ENCODE measurements at regions not wholly inside any gene's neighbourhood (a gene's known extent, or its start where the extent isn't known, plus 50 kb on each side); places are given as distances from the start of the nearest gene placed in this dataset.
A peak's percentile ranks its signal among the peaks of the same experiment; 100 is the strongest.

GRCh38 chr10:44856696-44857095 lies 54.4 kb upstream of the TMEM72 start:
- H3K27me3 Mint-ChIP-seq (ENCODE audit: unreplicated experiment) = peaks cover 5% of the 10 kb centered on the region
- DNase-seq = no peak
- H3K4me1 Mint-ChIP-seq (ENCODE audit: low read depth, unreplicated experiment) = peaks cover 7% of the 10 kb centered on the region
- peaks cover 3% of the 10 kb centered on the region for H3K9me3 Mint-ChIP-seq (ENCODE audit: unreplicated experiment)
- H3K27ac Mint-ChIP-seq (ENCODE audit: unreplicated experiment) = no peak overlapping the region
- H3K36me3 Mint-ChIP-seq (ENCODE audit: unreplicated experiment) = peaks cover 7% of the 10 kb centered on the region
- no peak overlapping the region for H3K4me3 Mint-ChIP-seq (ENCODE audit: unreplicated experiment)
- TF ChIP-seq CTCF (IDR thresholded peaks at IDR 0.05; ENCODE audit: partially characterized antibody, unreplicated experiment) = no peak

GRCh38 chr10:44857363-44858016 lies 53.6 kb upstream of the TMEM72 start:
- Mint-ChIP-seq H3K4me1 (ENCODE audit: low read depth, unreplicated experiment) (peaks cover 11% of the 10 kb centered on the region), H3K4me3 (ENCODE audit: unreplicated experiment) (no peak overlapping the region), H3K9me3 (ENCODE audit: unreplicated experiment) (peaks cover 3% of the 10 kb centered on the region), H3K36me3 (ENCODE audit: unreplicated experiment) (peaks cover 7% of the 10 kb centered on the region), H3K27ac (ENCODE audit: unreplicated experiment) (no peak overlapping the region), H3K27me3 (ENCODE audit: unreplicated experiment) (peaks cover 5% of the 10 kb centered on the region)
- peak; percentile 96 for TF ChIP-seq CTCF (IDR thresholded peaks at IDR 0.05; ENCODE audit: partially characterized antibody, unreplicated experiment)
- peak; percentile 87 for DNase-seq

DNA sequence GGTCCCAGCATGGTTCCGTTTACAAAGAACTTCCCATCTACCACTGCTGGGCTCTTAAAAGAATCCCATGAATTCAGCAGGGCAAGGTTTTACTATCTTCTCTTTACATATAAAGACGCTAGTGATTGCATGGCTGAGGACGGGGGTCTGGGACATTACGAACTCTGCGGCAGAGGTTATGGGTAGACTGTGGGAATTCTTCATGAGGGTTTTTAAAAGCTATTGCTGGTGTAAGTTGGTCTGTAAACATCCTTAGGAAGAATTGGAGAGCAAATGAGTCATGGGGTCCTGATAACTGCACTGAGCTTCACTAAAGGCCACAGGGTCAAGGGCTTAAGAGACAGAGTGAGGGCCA lies 53.1 kb upstream of the TMEM72 start:
- Mint-ChIP-seq H3K27ac (ENCODE audit: unreplicated experiment) (no peak overlapping the region), H3K4me3 (ENCODE audit: unreplicated experiment) (no peak overlapping the region), H3K4me1 (ENCODE audit: low read depth, unreplicated experiment) (peaks cover 13% of the 10 kb centered on the region), H3K36me3 (ENCODE audit: unreplicated experiment) (peaks cover 7% of the 10 kb centered on the region), H3K9me3 (ENCODE audit: unreplicated experiment) (peaks cover 3% of the 10 kb centered on the region), H3K27me3 (ENCODE audit: unreplicated experiment) (peaks cover 5% of the 10 kb centered on the region)
- no peak for DNase-seq
- TF ChIP-seq CTCF (IDR thresholded peaks at IDR 0.05; ENCODE audit: partially characterized antibody, unreplicated experiment) = peak; percentile 53

GRCh38 chr10:44858988-44859387 lies 52.1 kb upstream of the TMEM72 start:
- no peak overlapping the region for H3K27ac Mint-ChIP-seq (ENCODE audit: unreplicated experiment)
- no peak for DNase-seq
- peaks cover 7% of the 10 kb centered on the region for H3K9me3 Mint-ChIP-seq (ENCODE audit: unreplicated experiment)
- H3K36me3 Mint-ChIP-seq (ENCODE audit: unreplicated experiment) = peaks cover 7% of the 10 kb centered on the region
- H3K4me1 Mint-ChIP-seq (ENCODE audit: low read depth, unreplicated experiment) = peaks cover 18% of the 10 kb centered on the region
- peaks cover 8% of the 10 kb centered on the region for H3K27me3 Mint-ChIP-seq (ENCODE audit: unreplicated experiment)
- no peak for TF ChIP-seq CTCF (IDR thresholded peaks at IDR 0.05; ENCODE audit: partially characterized antibody, unreplicated experiment)
- no peak overlapping the region for H3K4me3 Mint-ChIP-seq (ENCODE audit: unreplicated experiment)

DNA sequence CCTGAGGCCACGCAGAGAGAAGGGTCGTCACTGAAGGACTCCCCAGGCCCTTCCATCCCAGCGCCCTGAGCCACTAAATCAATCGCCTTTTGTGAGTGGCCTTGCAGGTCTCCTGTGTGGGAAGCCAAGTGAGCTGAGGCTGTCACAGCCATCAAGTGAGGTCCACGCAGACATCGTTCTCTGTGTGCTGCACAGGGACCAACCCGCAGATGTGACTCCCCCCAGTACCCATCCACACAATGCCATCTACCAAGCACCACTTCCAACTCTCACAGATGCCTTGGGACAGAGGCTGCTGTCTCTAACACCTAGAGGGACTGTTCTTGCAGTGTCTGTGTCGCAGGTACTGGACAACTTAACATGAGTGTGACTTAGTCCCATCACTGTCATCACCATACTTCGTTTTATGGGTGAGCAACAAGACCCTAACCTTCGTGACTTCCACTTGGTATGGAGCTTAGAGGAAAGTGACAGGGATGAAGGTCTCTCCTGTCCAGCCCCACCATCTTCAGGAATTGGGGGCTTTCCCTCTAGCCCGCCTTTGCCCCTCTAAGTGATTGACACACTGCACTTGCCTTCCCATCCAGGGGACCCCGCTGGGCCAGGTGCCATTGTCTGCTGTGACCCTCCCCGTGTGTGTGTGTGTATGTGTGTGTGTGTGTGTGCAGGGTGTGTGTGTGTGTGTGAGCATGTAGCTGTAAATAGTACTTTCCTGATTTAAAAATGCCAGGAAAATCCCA lies 51.4 kb upstream of the TMEM72 start:
- no peak for TF ChIP-seq CTCF (IDR thresholded peaks at IDR 0.05; ENCODE audit: partially characterized antibody, unreplicated experiment)
- H3K36me3 Mint-ChIP-seq (ENCODE audit: unreplicated experiment) = peaks cover 7% of the 10 kb centered on the region
- H3K4me3 Mint-ChIP-seq (ENCODE audit: unreplicated experiment) = no peak overlapping the region
- H3K9me3 Mint-ChIP-seq (ENCODE audit: unreplicated experiment) = peaks cover 10% of the 10 kb centered on the region
- H3K27ac Mint-ChIP-seq (ENCODE audit: unreplicated experiment) = no peak overlapping the region
- H3K4me1 Mint-ChIP-seq (ENCODE audit: low read depth, unreplicated experiment) = peaks cover 23% of the 10 kb centered on the region
- no peak for DNase-seq
- H3K27me3 Mint-ChIP-seq (ENCODE audit: unreplicated experiment) = peaks cover 12% of the 10 kb centered on the region

Measured in glutamatergic neuron (in vitro differentiated cells).